ENCODE measurements at regions not wholly inside any gene's neighbourhood (a gene's known extent, or its start where the extent isn't known, plus 50 kb on each side); places are given as distances from the start of the nearest gene placed in this dataset.
"Not testable (repeated sequence)": the region's sequence is repeated elsewhere in the genome, so short reads cannot be mapped to it uniquely, and the experiment has no call there.

DNA sequence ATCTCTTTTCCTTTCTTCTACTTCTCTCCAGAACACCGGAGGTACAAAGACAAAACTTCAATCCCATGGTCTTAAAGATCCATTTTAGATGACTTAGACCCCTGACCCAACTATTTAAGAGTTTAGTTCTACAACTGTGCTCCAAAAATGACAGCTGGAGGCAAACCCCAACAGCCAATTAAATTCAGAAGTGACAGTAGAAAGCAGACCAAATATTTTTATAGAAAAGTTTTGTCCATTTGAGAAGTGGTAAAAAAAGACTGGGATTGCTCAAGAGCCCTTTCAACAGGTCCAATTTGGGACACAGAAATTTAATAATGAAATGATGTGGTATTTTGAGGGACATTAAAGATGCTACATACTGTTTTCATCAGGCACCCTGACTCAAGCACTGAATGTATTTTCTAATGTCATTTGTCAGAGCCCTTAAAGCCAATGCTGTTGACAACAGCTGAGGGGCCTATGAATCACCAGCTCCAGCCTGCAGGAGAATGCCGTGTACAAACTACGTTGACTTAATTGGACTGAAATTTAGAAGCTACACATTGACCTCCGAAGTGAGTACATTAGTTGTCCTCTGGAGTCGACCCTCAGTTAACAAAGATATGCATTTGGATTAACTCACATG is 147.5 kb upstream of the PIK3R1 start:
- DNase-seq (ENCODE audit: low spot score): no peak

DNA sequence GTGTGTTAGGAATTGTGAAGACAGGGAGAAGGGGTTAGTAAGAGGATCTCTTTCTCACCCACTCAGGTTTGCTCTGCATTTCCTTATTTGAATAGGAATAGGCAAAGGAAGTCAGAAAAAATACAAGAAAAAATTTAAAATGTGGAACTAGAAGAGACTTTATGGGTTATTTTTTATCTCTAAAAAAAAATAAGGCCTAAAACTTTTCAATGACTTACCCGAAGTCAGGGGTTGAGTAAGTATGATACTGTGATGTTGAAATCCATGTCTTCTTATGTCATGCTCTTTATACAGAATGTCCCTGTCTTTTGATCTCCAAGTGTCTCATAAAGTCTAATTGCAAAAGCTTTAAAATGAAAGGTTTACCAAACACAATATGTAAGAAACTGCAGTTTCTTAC is 148.3 kb upstream of the PIK3R1 start:
- no peak for DNase-seq (ENCODE audit: low spot score)

GRCh38 chr5:68066277-68066955 is 149.1 kb upstream of the PIK3R1 start:
- no peak for DNase-seq (ENCODE audit: low spot score)

DNA sequence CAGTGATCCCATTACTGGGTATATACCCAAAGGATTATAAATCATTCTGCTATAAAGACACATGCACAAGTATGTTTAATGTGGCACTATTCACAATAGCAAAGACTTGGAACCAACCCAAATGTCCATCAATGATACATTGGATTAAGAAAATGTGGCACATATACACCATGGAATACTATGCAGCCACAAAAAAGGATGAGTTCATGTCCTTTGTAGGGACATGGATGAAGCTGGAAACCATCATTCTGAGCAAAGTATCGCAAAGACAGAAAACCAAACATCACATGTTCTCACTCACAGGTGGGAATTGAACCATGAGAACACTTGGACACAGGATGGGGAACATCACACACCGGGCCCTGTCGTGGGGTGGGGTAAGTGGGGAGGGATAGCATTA is 150.2 kb upstream of the PIK3R1 start:
- not testable (repeated sequence) for DNase-seq (ENCODE audit: low spot score)

DNA sequence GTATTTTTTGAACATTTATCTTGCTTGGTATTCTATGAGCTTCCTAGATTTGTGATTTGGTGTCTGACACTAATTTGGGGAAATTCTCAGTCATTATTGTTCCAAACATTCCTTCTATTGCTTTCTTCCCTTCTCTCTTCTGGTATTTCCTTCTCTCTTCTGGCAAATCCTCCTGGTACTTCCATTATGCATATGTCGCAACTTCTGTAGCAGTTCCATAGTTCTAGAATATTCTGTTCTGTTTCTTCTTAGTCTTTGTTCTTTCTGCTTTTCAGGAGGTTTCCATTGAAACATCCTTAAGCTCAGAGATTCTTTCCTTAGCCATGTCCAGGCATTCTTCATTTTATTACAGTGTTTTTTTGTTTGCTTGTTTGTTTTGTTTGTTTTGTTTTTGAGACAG is 155.2 kb upstream of the PIK3R1 start:
- DNase-seq (ENCODE audit: low spot score): no peak

GRCh38 chr5:68057191-68057590 is 158.4 kb upstream of the PIK3R1 start:
- DNase-seq (ENCODE audit: low spot score): no peak

GRCh38 chr5:68055686-68056085 is 159.9 kb upstream of the PIK3R1 start:
- DNase-seq (ENCODE audit: low spot score): no peak

DNA sequence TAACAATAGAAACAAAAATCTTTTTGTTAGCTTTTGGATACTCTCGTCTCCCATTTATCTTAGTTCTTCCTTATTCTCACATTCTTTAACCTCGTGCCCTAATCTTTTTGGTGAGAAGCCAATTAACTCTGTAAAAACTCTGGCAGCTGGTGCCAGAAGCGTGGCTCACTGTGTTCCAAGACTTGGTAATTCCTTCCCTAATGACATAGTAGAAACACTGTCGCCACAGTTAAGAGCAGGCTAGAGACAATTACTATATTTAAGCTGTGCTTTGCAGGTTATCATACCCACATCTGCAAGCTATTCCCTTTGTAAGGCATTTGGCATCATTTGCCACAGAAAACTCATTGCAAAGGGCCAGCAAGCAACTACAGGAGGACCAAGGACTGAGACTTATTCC is 160.9 kb upstream of the PIK3R1 start:
- no peak for DNase-seq (ENCODE audit: low spot score)

- DNase-seq (ENCODE audit: low spot score): no peak
Measured at GRCh38 chr5:68053202-68053601, 162.4 kb upstream of the PIK3R1 start.

GRCh38 chr5:68049053-68049713 is 166.4 kb upstream of the PIK3R1 start:
- no peak for DNase-seq (ENCODE audit: low spot score)

GRCh38 chr5:68048516-68048915 is 167.0 kb upstream of the PIK3R1 start:
- DNase-seq (ENCODE audit: low spot score): no peak

GRCh38 chr5:68048054-68048453 is 167.5 kb upstream of the PIK3R1 start:
- not testable (repeated sequence) for DNase-seq (ENCODE audit: low spot score)

GRCh38 chr5:68047035-68047434 is 168.5 kb upstream of the PIK3R1 start:
- no peak for DNase-seq (ENCODE audit: low spot score)

DNA sequence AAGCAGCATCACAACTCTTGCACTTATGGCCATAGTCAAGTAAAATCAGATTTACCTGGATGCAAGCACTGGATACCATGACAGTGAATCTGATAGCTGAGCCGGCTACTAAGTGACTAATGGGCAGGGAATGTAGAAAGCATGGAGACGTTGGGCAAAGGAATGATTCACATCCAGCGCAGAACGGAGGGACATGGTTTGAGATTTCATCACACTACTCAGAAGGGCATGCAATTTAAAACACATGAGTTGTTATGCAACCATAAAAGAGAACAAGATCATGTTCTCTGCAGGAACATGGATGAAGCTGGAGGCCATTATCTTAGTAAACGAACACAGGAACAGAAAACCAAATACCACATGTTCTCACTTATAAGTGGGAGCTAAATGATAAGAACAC is 169.1 kb upstream of the PIK3R1 start:
- DNase-seq (ENCODE audit: low spot score): no peak

DNA sequence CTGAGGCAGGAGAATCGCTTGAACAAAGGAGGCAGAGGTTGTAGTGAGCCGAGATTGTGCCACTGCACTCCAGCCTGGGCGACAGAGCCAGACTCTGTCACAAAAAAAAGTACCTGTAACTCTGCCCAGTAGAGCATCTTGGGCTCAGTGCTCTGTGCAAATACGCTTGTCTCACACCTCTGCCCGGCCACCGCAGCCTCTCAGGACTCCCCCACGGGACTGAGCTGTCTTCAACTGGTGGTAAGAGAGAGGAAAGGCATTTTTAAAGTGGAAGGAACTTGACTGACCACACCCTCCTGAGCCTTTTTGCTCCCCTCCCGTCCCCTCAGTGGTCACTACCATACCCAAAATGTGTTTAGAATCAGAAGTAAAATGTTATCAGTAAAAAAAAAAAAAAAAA is 174.3 kb upstream of the PIK3R1 start:
- peak; percentile 49 for DNase-seq (ENCODE audit: low spot score)

- DNase-seq (ENCODE audit: low spot score): no peak
Measured at GRCh38 chr5:68037546-68037945, 178.0 kb upstream of the PIK3R1 start.

- no peak for DNase-seq (ENCODE audit: low spot score)
Measured at GRCh38 chr5:68033961-68034571, 181.5 kb upstream of the PIK3R1 start.

DNA sequence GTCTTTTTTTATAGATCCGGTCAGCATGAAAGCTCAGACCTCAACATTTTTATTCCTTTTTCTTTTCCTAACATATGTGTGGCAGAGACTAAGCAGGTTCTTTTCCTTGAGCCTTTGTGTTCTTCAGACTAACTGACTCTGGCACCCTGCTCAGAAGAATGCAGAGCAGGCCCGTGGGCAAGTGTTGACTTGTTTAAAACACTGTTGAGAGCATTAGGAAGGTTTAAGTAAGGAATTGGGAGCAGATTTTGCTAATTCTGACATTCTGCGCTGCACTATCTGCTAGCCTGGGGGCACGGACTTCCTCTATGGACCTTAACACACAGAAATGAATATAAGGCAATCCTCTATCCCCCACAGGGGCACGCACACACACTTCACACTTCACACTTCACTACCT is 182.5 kb upstream of the PIK3R1 start:
- no peak for DNase-seq (ENCODE audit: low spot score)

DNA sequence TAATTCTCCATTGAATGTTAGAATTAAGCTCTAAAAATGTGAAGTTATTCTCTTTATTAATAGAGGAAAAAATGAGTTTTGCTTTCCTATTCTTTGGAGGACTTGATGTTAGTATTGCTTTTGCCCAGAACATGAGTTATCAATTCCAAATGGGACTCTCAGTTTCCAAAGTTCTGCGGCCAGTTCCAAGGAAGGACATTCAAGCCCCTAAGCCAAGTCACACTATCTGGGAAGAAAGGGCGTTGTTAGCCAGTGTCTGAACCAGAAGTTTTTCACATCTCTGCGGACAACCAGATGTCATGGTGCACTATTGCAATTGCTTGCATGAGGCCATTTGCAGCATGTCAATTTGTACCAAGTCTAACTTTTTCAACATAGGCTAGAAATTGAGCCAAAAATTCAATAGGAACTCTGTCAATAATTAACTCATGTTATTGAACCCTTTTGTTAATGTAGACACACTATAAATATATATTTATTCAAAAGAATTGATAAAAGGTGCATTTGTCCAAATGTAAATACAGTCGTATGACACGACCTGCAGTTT is 183.3 kb upstream of the PIK3R1 start:
- no peak for DNase-seq (ENCODE audit: low spot score)

DNA sequence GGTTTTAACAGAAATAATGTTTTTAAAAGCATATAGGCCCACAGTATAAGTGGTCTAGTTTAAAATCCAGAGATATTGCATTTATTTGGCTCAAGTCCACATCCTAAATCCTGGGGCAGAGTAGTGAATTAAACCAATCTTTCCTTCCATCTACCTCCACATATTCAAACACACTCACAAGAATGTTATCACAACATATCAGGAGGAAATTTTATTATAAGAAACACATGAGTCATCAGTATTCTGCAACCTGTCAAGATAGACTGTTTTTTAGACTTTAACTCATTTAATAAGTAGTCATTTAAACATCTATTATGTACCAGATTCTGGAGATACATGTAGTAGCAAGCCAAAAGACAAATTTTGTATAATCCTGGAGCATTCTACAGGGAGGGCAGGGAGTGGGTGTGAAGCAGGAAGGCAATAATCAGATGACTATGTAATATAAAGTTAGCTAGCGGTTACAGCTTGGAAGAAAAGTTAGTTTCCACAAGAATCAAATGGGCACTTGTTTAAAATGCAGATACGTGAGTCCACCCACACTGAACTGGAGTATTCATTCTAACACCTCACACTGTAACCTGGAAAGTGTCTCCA is 187.3 kb upstream of the PIK3R1 start:
- DNase-seq (ENCODE audit: low spot score): no peak

- DNase-seq (ENCODE audit: low spot score): no peak
Measured at GRCh38 chr5:68027519-68027918, 188.0 kb upstream of the PIK3R1 start.
